A549 (cell line): ENCODE measurements at regions not wholly inside any gene's neighbourhood (a gene's known extent, or its start where the extent isn't known, plus 50 kb on each side); places are given as distances from the start of the nearest gene placed in this dataset.
"Not testable (repeated sequence)": the region's sequence is repeated elsewhere in the genome, so short reads cannot be mapped to it uniquely, and the experiment has no call there.

ENCODE experiments used
- CHD2 ChIP-seq: fragments of 150-350 bp; IDR thresholded peaks from 2 replicates; pipeline ENCODE4 v1.6.1; 2014; ENCODE audit warnings: low read length; ENCODE audit not compliant: partially characterized antibody
- POLR2A ChIP-seq: IDR thresholded peaks from 2 replicates; pipeline ENCODE4 v1.6.1; 2012; ENCODE audit warnings: mild to moderate bottlenecking, low read length
- TF ChIP-seq, protein P1 (sequence below): fragments of >200 bp; sonication (Bioruptor Twin); formaldehyde crosslinking; IDR thresholded peaks from 3 replicates; pipeline ENCODE4 v1.5.1; 2016

DNA sequence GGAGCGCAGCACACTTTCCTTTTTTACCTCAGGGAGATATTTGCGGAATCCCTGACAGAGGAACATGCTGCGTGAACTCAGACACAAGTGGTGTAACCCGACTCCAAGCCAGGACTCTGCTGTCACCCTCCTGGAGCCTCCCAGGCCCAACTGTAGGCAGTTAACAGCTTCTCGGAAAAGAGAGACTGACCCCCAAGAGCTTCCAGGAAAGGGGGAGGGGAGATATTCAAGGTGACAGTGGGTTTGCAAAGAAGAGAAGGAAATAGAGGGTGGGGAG lies 103.1 kb upstream of the NBPF26 start:
- TF ChIP-seq, protein P1, sequence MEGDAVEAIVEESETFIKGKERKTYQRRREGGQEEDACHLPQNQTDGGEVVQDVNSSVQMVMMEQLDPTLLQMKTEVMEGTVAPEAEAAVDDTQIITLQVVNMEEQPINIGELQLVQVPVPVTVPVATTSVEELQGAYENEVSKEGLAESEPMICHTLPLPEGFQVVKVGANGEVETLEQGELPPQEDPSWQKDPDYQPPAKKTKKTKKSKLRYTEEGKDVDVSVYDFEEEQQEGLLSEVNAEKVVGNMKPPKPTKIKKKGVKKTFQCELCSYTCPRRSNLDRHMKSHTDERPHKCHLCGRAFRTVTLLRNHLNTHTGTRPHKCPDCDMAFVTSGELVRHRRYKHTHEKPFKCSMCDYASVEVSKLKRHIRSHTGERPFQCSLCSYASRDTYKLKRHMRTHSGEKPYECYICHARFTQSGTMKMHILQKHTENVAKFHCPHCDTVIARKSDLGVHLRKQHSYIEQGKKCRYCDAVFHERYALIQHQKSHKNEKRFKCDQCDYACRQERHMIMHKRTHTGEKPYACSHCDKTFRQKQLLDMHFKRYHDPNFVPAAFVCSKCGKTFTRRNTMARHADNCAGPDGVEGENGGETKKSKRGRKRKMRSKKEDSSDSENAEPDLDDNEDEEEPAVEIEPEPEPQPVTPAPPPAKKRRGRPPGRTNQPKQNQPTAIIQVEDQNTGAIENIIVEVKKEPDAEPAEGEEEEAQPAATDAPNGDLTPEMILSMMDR = not testable (repeated sequence)
- TF ChIP-seq POLR2A, CHD2: not testable (repeated sequence)
